Progenitor cell of endocrine pancreas (in vitro differentiated cells): ENCODE measurements at regions not wholly inside any gene's neighbourhood (a gene's known extent, or its start where the extent isn't known, plus 50 kb on each side); places are given as distances from the start of the nearest gene placed in this dataset.

ENCODE experiments used
- DNase-seq: peaks from one replicate; pipeline ENCODE4 v3.0.0; 2021; ENCODE audit warnings: low spot score; ENCODE audit not compliant: unreplicated experiment
- H3K27ac Mint-ChIP-seq: 2 replicates; pipeline ENCODE4 v1.8.0; 2021; ENCODE audit warnings: mild to moderate bottlenecking, moderate library complexity, mixed read lengths
- H3K27me3 Mint-ChIP-seq: 2 replicates; pipeline ENCODE4 v1.8.0; 2021; ENCODE audit warnings: mixed read lengths
- H3K36me3 Mint-ChIP-seq: 2 replicates; pipeline ENCODE4 v1.8.0; 2022; ENCODE audit warnings: mixed read lengths; ENCODE audit not compliant: insufficient read depth
- H3K4me1 Mint-ChIP-seq: 2 replicates; pipeline ENCODE4 v1.8.0; 2021; ENCODE audit warnings: low read depth, mixed read lengths
- H3K4me3 Mint-ChIP-seq: 2 replicates; pipeline ENCODE4 v1.8.0; 2021; ENCODE audit warnings: low read depth, mild to moderate bottlenecking, moderate library complexity, mixed read lengths
- H3K9me3 Mint-ChIP-seq: 2 replicates; pipeline ENCODE4 v1.8.0; 2021; ENCODE audit warnings: low read depth, mixed read lengths
- TF ChIP-seq, protein P1 (sequence below): fragments of 200-600 bp; sonication (generic); IDR thresholded peaks from one replicate; pipeline ENCODE4 v1.5.0; 2021; ENCODE audit warnings: antibody characterized with exemption, mild to moderate bottlenecking; ENCODE audit not compliant: unreplicated experiment

- Mint-ChIP-seq H3K9me3 (peaks cover 2% of the 10 kb centered on the region), H3K27ac (no peak overlapping the region), H3K27me3 (no peaks in the 10 kb centered on the region)
Measured at GRCh38 chr13:50514249-50514648, 329.2 kb downstream of the DLEU7 start.

DNA sequence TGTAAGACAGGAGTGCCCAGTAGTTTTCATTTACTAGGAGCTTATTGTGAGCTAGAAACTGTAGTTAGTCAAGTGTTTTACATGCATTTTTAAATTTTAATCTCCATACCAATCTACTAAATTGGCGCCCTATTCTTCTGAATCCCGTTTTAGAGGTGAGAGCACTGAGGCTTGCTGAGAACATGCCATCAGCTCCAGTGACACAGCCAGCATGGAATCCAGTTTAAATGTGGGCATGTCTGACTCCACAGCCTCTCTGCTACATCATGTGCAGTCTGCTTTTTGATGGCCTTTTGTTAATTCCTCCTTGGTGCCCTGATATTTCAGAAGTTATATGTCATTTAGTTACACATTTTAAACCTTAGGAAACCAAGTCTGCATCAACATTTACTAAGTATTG is 325.4 kb downstream of the DLEU7 start:
- Mint-ChIP-seq H3K4me3 (no peak overlapping the region), H3K27me3 (no peaks in the 10 kb centered on the region), H3K4me1 (peaks cover 46% of the 10 kb centered on the region), H3K36me3 (no peaks in the 10 kb centered on the region), H3K9me3 (no peaks in the 10 kb centered on the region), H3K27ac (no peak overlapping the region)
- TF ChIP-seq, protein P1, sequence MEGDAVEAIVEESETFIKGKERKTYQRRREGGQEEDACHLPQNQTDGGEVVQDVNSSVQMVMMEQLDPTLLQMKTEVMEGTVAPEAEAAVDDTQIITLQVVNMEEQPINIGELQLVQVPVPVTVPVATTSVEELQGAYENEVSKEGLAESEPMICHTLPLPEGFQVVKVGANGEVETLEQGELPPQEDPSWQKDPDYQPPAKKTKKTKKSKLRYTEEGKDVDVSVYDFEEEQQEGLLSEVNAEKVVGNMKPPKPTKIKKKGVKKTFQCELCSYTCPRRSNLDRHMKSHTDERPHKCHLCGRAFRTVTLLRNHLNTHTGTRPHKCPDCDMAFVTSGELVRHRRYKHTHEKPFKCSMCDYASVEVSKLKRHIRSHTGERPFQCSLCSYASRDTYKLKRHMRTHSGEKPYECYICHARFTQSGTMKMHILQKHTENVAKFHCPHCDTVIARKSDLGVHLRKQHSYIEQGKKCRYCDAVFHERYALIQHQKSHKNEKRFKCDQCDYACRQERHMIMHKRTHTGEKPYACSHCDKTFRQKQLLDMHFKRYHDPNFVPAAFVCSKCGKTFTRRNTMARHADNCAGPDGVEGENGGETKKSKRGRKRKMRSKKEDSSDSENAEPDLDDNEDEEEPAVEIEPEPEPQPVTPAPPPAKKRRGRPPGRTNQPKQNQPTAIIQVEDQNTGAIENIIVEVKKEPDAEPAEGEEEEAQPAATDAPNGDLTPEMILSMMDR: no peak
- no peak for DNase-seq

More at GRCh38 chr13:50514249-50514648, 329.2 kb downstream of the DLEU7 start:
- Mint-ChIP-seq H3K36me3 (peaks cover 1% of the 10 kb centered on the region), H3K4me3 (no peak overlapping the region), H3K4me1 (peaks cover 20% of the 10 kb centered on the region)
- TF ChIP-seq, protein P1: no peak
- DNase-seq: no peak

- no peak for DNase-seq
- Mint-ChIP-seq H3K4me3 (no peak overlapping the region), H3K27me3 (no peaks in the 10 kb centered on the region), H3K4me1 (peaks cover 50% of the 10 kb centered on the region), H3K27ac (no peak overlapping the region), H3K9me3 (no peaks in the 10 kb centered on the region), H3K36me3 (no peaks in the 10 kb centered on the region)
- TF ChIP-seq, protein P1: no peak
Measured at GRCh38 chr13:50518781-50519201, 324.7 kb downstream of the DLEU7 start.

DNA sequence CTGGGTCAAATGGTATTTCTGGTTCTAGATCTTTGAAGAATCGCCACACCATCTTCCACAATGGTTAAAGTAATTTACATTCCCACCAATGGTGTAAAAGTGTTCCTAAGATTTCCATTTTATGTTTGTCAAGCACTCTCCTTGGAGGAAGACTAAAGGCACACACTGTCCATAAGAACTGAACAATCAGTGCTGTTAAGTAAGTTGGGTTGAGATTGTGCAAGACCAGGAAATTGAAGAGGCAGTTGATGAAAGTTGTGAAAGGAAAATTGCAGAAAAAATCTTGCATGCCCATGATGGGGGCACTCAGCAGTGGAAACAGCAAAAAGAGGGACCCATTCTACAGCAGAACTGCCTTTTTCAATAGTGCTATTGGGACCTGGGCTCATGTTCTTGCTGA is 323.6 kb downstream of the DLEU7 start:
- peaks cover 47% of the 10 kb centered on the region for H3K4me1 Mint-ChIP-seq
- no peak for DNase-seq
- H3K27ac Mint-ChIP-seq: no peak overlapping the region
- no peaks in the 10 kb centered on the region for H3K36me3 Mint-ChIP-seq
- no peaks in the 10 kb centered on the region for H3K9me3 Mint-ChIP-seq
- no peaks in the 10 kb centered on the region for H3K27me3 Mint-ChIP-seq
- H3K4me3 Mint-ChIP-seq: no peak overlapping the region
- TF ChIP-seq, protein P1: no peak

- H3K27ac Mint-ChIP-seq: peak overlapping the region; percentile 47
- TF ChIP-seq, protein P1: no peak
- H3K36me3 Mint-ChIP-seq: no peaks in the 10 kb centered on the region
- H3K9me3 Mint-ChIP-seq: peaks cover 3% of the 10 kb centered on the region
- H3K4me3 Mint-ChIP-seq: no peak overlapping the region
- DNase-seq: no peak
- no peaks in the 10 kb centered on the region for H3K27me3 Mint-ChIP-seq
- peaks cover 47% of the 10 kb centered on the region for H3K4me1 Mint-ChIP-seq
Measured at GRCh38 chr13:50521006-50521830, 322.3 kb downstream of the DLEU7 start.
